K562 (cell line): ENCODE measurements at regions not wholly inside any gene's neighbourhood (a gene's known extent, or its start where the extent isn't known, plus 50 kb on each side); places are given as distances from the start of the nearest gene placed in this dataset.

Source experiments
- ATAC-seq: fragments of 200-7000 bp; cut with Tn5 transposase; 3 replicates; pipeline ENCODE4 v1.9.1; 2020; ENCODE audit warnings: moderate library complexity
- BruUV-seq: library from RNA; stranded (reverse); fragments of 400-500 nt; replicated peaks from 2 replicates; lab custom pipeline; 2021; lab: Mats Ljungman, UMichigan
- CTCF ChIA-PET: fragments of 300-600 bp; formaldehyde crosslinking; extraction: SDS; loops from one replicate; lab custom pipeline; 2021; ENCODE audit warnings: low intra/inter-chr PET ratio; lab: Yijun Ruan, JAX
- POLR2A ChIA-PET: fragments of 300-600, 350-650 bp; sonication (Branson Sonifier 250); formaldehyde crosslinking; extraction: SDS; loops from one replicate; lab custom pipeline; 2021; ENCODE audit warnings: antibody characterized with exemption, inconsistent platforms; lab: Yijun Ruan, JAX
- DNase-seq, 4 experiments: peaks; one replicate each; pipeline versions ENCODE4 v3.0.0 to v3.0.0-alpha.2; 2011 to 2018; ENCODE audit warnings: low spot score in 3 of 4, mixed read lengths in 3 of 4; ENCODE audit errors: extremely low read depth in 1 of 4
- FAIRE-seq: peaks from 2 replicates; lab custom pipeline; 2011; peaks lifted over from hg19 to GRCh38; lab: Jason Lieb, UNC
- H2AFZ ChIP-seq: 2 replicates; pipeline ENCODE4 v1.6.0; 2011; ENCODE audit warnings: low read depth, low read length, control low read depth, inconsistent platforms
- H3K27ac ChIP-seq: fragments of 200-600 bp; 3 replicates; pipeline ENCODE4 v1.8.0; 2011; ENCODE audit warnings: low read depth, mild to moderate bottlenecking, control low read depth, inconsistent platforms, low read length, moderate library complexity, mixed read lengths; ENCODE audit errors: extremely low read depth
- H3K27me3 ChIP-seq, 2 experiments: fragments of 300-600 bp in 1 of 2; 2 replicates in 1 of 2; 3 replicates in 1 of 2; pipeline versions ENCODE4 v1.6.0 to v1.8.0; 2011; ENCODE audit warnings: inconsistent platforms in 2 of 2, low read length in 2 of 2, mild to moderate bottlenecking in 1 of 2, mixed read lengths in 1 of 2, moderate library complexity in 1 of 2; ENCODE audit not compliant: control insufficient read depth in 2 of 2, insufficient read depth in 2 of 2
- H3K36me3 ChIP-seq: fragments of 300-600 bp; 3 replicates; pipeline ENCODE4 v1.8.0; 2011; ENCODE audit warnings: mild to moderate bottlenecking, low read length, inconsistent platforms; ENCODE audit not compliant: control insufficient read depth, insufficient read depth
- H3K4me1 ChIP-seq, 2 experiments: fragments of 200-600 bp in 1 of 2; replicated peaks in 1 of 2; 2 replicates in 1 of 2; 3 replicates in 1 of 2; pipeline versions ENCODE4 v1.5.1 to v1.8.0; 2011; ENCODE audit warnings: inconsistent platforms in 2 of 2, low read length in 2 of 2, mild to moderate bottlenecking in 1 of 2, mixed read lengths in 1 of 2, moderate library complexity in 1 of 2; ENCODE audit not compliant: control insufficient read depth in 2 of 2, insufficient read depth in 2 of 2
- H3K4me2 ChIP-seq: 2 replicates; pipeline ENCODE4 v1.6.1; 2011; ENCODE audit warnings: low read length, control low read depth, inconsistent platforms, mixed read lengths; ENCODE audit not compliant: insufficient read depth
- H3K4me3 ChIP-seq: fragments of 200-600 bp; sonication (generic), shearing (Covaris generic); 2 replicates; pipeline ENCODE4 v1.5.1; 2016; ENCODE audit warnings: control low read depth, inconsistent platforms
- H3K79me2 ChIP-seq: fragments of 200-600 bp; 3 replicates; pipeline ENCODE4 v1.8.0; 2011; ENCODE audit warnings: low read length, inconsistent platforms; ENCODE audit not compliant: control insufficient read depth, insufficient read depth
- H3K9ac ChIP-seq, 2 experiments: 2 replicates each; pipeline versions ENCODE4 v1.6.0 to v1.6.1; 2011; ENCODE audit warnings: low read depth in 2 of 2, low read length in 2 of 2, control low read depth in 1 of 2, inconsistent platforms in 1 of 2, mild to moderate bottlenecking in 1 of 2, mixed read lengths in 1 of 2; ENCODE audit not compliant: insufficient read depth in 1 of 2
- H3K9me1 ChIP-seq: one replicate; pipeline ENCODE4 v1.6.0; 2011; ENCODE audit warnings: inconsistent platforms, mild to moderate bottlenecking, low read length, moderate library complexity; ENCODE audit not compliant: control insufficient read depth, insufficient read depth
- H3K9me3 ChIP-seq: replicated peaks from 2 replicates; pipeline ENCODE4 v1.5.1; 2011; ENCODE audit warnings: low read depth, low read length, inconsistent platforms; ENCODE audit not compliant: control insufficient read depth, insufficient read depth
- H4K20me1 ChIP-seq: replicated peaks from 2 replicates; pipeline ENCODE4 v1.6.1; 2011; ENCODE audit warnings: low read length, inconsistent platforms, mixed read lengths; ENCODE audit not compliant: control insufficient read depth, insufficient read depth
- C11orf30 ChIP-seq: fragments of 450-650 bp; IDR thresholded peaks from 2 replicates; pipeline ENCODE4 v1.6.1; 2016; ENCODE audit warnings: low read depth, mild to moderate bottlenecking
- CGGBP1 ChIP-seq: fragments of 250-450 bp; sonication (Bioruptor Pico); IDR thresholded peaks from 2 replicates; pipeline ENCODE4 v1.9.0; 2021; ENCODE audit warnings: mild to moderate bottlenecking
- ILK ChIP-seq: fragments of 450-650 bp; IDR thresholded peaks from 2 replicates; pipeline ENCODE4 v1.6.1; 2016; ENCODE audit warnings: missing genetic modification characterization, low read depth, mild to moderate bottlenecking, missing compliant biosample characterization, moderate library complexity, borderline replicate concordance
- MAFF ChIP-seq: IDR thresholded peaks from 2 replicates; pipeline ENCODE4 v1.6.1; 2012; ENCODE audit warnings: low read length, improper control_type of control experiment
- MAFG ChIP-seq: fragments of 450-650 bp; conservative IDR thresholded peaks from 2 replicates; pipeline ENCODE4 v1.6.1; 2016; ENCODE audit warnings: missing genetic modification characterization, missing compliant biosample characterization
- MAFK ChIP-seq: IDR thresholded peaks from 2 replicates; pipeline ENCODE4 v1.6.1; 2011; ENCODE audit warnings: low read length, improper control_type of control experiment
- NR1H2 ChIP-seq: sonication (generic); formaldehyde crosslinking; IDR thresholded peaks from 2 replicates; pipeline ENCODE4 v1.4.0; 2020; ENCODE audit warnings: mild to moderate bottlenecking, missing genetic modification reagents
- ZBTB43 ChIP-seq: sonication (generic); formaldehyde crosslinking; IDR thresholded peaks from 2 replicates; pipeline ENCODE4 v1.8.0; 2023; ENCODE audit warnings: mild to moderate bottlenecking, missing genetic modification reagents
- ZNF184 ChIP-seq: sonication (generic); formaldehyde crosslinking; IDR thresholded peaks from 2 replicates; pipeline ENCODE4 v1.5.0; 2020; ENCODE audit warnings: missing genetic modification reagents
- ZNF282 ChIP-seq: sonication (generic); formaldehyde crosslinking; IDR thresholded peaks from 2 replicates; pipeline ENCODE4 v1.8.1; 2023; ENCODE audit warnings: missing genetic modification reagents
- ZNF316 ChIP-seq: fragments of 450-650 bp; IDR thresholded peaks from 2 replicates; pipeline ENCODE4 v1.6.1; 2016
- ZNF41 ChIP-seq: fragments of 250-450 bp; sonication (Bioruptor Pico); conservative IDR thresholded peaks from 2 replicates; pipeline ENCODE4 v1.4.0; 2020; ENCODE audit warnings: mild to moderate bottlenecking
- ZNF57 ChIP-seq: fragments of 450-650 bp; formaldehyde crosslinking; IDR thresholded peaks from 2 replicates; pipeline ENCODE4 v1.4.0; 2020; ENCODE audit warnings: mild to moderate bottlenecking, moderate library complexity
- WGBS: fragments of 100-300 bp; shearing (Covaris generic); methylation state at CpG from one replicate; pipeline ENCODE4 v1.1.6; 2016; ENCODE audit warnings: low coverage, mixed read lengths; ENCODE audit not compliant: insufficient coverage; ENCODE audit errors: missing lambda C conversion rate; 5-methylcytosine and 5-hydroxymethylcytosine counted together
- in situ Hi-C: fragments of 300-500 bp; cut with MboI; formaldehyde crosslinking; loops from 4 replicates; pipeline ENCODE4 v1.15.0; 2018; ENCODE audit warnings: inconsistent platforms, mixed read lengths
- intact Hi-C: fragments of 100-400 bp; cut with micrococcal nuclease; formaldehyde crosslinking; loops from 2 replicates; pipeline ENCODE4 v1.14.2; 2022

- H2AFZ ChIP-seq: no peak overlapping the region
- no peak for FAIRE-seq
- no TSS peak for BruUV-seq
Observed at GRCh38 chr5:125049721-125050702, 303.6 kb upstream of the ZNF608 start.

More at GRCh38 chr5:125049721-125050702, 303.6 kb upstream of the ZNF608 start:
- intact Hi-C loops (no loop called here), in situ Hi-C loops (no loop called here)
- H3K79me2 ChIP-seq: no peaks in the 10 kb centered on the region
- H3K27ac ChIP-seq: no peak overlapping the region
- H3K9ac ChIP-seq: no peak overlapping the region
- DNase-seq (no peak), ATAC-seq (no peak)
- ChIA-PET CTCF (no interaction called here), POLR2A (no interaction called here)
- TF ChIP-seq MAFF (peak; percentile 74), ZBTB43 (no peak), ILK (tag) (no peak), C11orf30 (peak; percentile 49; the same call in 1 of the 2 replicates), CGGBP1 (no peak), NR1H2 (CRISPR knock-in tag) (no peak), MAFK (peak; percentile 72), ZNF316 (peak; percentile 74), ZNF184 (CRISPR knock-in tag) (no peak), ZNF57 (no peak), ZNF41 (CRISPR knock-in tag) (no peak), ZNF282 (no peak), MAFG (tag) (peak; percentile 46; the same call in 1 of the 2 replicates)
- H3K4me1 ChIP-seq: no peaks in the 10 kb centered on the region
- no peaks in the 10 kb centered on the region for H3K27me3 ChIP-seq
- no peaks in the 10 kb centered on the region for H4K20me1 ChIP-seq
- H3K9me3 ChIP-seq: no peaks in the 10 kb centered on the region
- H3K4me2 ChIP-seq: no peak overlapping the region
- no peaks in the 10 kb centered on the region for H3K9me1 ChIP-seq
- 1% methylated on average over 6 of the region's 6 CpGs for WGBS
- H3K4me3 ChIP-seq: no peak overlapping the region
- no peaks in the 10 kb centered on the region for H3K36me3 ChIP-seq
